Parathyroid adenoma (tissue), 2 donors: ENCODE measurements at regions not wholly inside any gene's neighbourhood (a gene's known extent, or its start where the extent isn't known, plus 50 kb on each side); places are given as distances from the start of the nearest gene placed in this dataset.

Experiments
- H2AFZ ChIP-seq: fragments of 300-600 bp; sonication (generic); one replicate; pipeline ENCODE4 v1.7.0; 2017; ENCODE audit warnings: antibody characterized with exemption, mild to moderate bottlenecking
- H3K27ac ChIP-seq: fragments of 300-600 bp; sonication (generic); one replicate; pipeline ENCODE4 v1.7.0; 2017
- H3K27me3 ChIP-seq: fragments of 300-600 bp; sonication (generic); one replicate; pipeline ENCODE4 v1.7.0; 2017; ENCODE audit warnings: low read length; ENCODE audit not compliant: control insufficient read depth, insufficient read depth
- H3K36me3 ChIP-seq: fragments of 300-600 bp; sonication (generic); one replicate; pipeline ENCODE4 v1.7.0; 2017; ENCODE audit warnings: low read length; ENCODE audit not compliant: control insufficient read depth, insufficient read depth
- H3K4me1 ChIP-seq: fragments of 300-600 bp; sonication (generic); one replicate; pipeline ENCODE4 v1.7.0; 2017; ENCODE audit warnings: control low read depth
- H3K4me2 ChIP-seq: fragments of 300-600 bp; sonication (generic); one replicate; pipeline ENCODE4 v1.7.0; 2017; ENCODE audit warnings: low read length
- H3K4me3 ChIP-seq: fragments of 300-600 bp; sonication (generic); one replicate; pipeline ENCODE4 v1.7.0; 2017; ENCODE audit warnings: low read depth, low read length
- H3K79me2 ChIP-seq: fragments of 300-600 bp; sonication (generic); one replicate; pipeline ENCODE4 v1.7.0; 2017; ENCODE audit warnings: control low read depth
- H3K9ac ChIP-seq: fragments of 300-600 bp; sonication (generic); one replicate; pipeline ENCODE4 v1.7.0; 2017; ENCODE audit warnings: mild to moderate bottlenecking
- H3K9me3 ChIP-seq: fragments of 300-600 bp; sonication (generic); one replicate; pipeline ENCODE4 v1.7.0; 2017; ENCODE audit warnings: low read length; ENCODE audit not compliant: control insufficient read depth
- CTCF ChIP-seq: fragments of 300-600 bp; sonication (generic); IDR thresholded peaks from one replicate; pipeline ENCODE4 v1.7.0; 2017; ENCODE audit warnings: antibody characterized with exemption, mild to moderate bottlenecking
- donor health status: primary hyperparathyroidism.

GRCh38 chr7:41374150-41374848 lies 328.6 kb downstream of the INHBA start:
- no peak overlapping the region for H2AFZ ChIP-seq
- no peaks in the 10 kb centered on the region for H3K27me3 ChIP-seq
- no peak overlapping the region for H3K9ac ChIP-seq
- no peak overlapping the region for H3K4me3 ChIP-seq
- no peaks in the 10 kb centered on the region for H3K36me3 ChIP-seq
- H3K4me2 ChIP-seq = no peak overlapping the region
- no peak overlapping the region for H3K27ac ChIP-seq
- no peaks in the 10 kb centered on the region for H3K79me2 ChIP-seq
- TF ChIP-seq CTCF = no peak
- no peaks in the 10 kb centered on the region for H3K4me1 ChIP-seq
- H3K9me3 ChIP-seq = no peaks in the 10 kb centered on the region

GRCh38 chr7:41367967-41368882 lies 334.7 kb downstream of the INHBA start:
- H3K27ac ChIP-seq = no peak overlapping the region
- H3K36me3 ChIP-seq = no peaks in the 10 kb centered on the region
- no peak for TF ChIP-seq CTCF

GRCh38 chr7:41351091-41351490 lies 351.8 kb downstream of the INHBA start:
- TF ChIP-seq CTCF = no peak
- Histone ChIP-seq H3K27me3 (no peaks in the 10 kb centered on the region), H3K4me1 (no peaks in the 10 kb centered on the region), H3K9me3 (no peaks in the 10 kb centered on the region), H3K4me3 (no peak overlapping the region), H2AFZ (no peak overlapping the region), H3K36me3 (no peaks in the 10 kb centered on the region), H3K27ac (no peak overlapping the region), H3K9ac (no peak overlapping the region), H3K4me2 (no peak overlapping the region), H3K79me2 (no peaks in the 10 kb centered on the region)

More at GRCh38 chr7:41367967-41368882, 334.7 kb downstream of the INHBA start:
- Histone ChIP-seq H2AFZ (no peak overlapping the region), H3K9ac (no peak overlapping the region), H3K4me2 (no peak overlapping the region), H3K79me2 (no peaks in the 10 kb centered on the region), H3K4me3 (no peak overlapping the region), H3K27me3 (no peaks in the 10 kb centered on the region), H3K4me1 (no peaks in the 10 kb centered on the region), H3K9me3 (no peaks in the 10 kb centered on the region)

GRCh38 chr7:41346878-41347277 lies 356.0 kb downstream of the INHBA start:
- Histone ChIP-seq H3K4me1 (no peaks in the 10 kb centered on the region), H3K79me2 (no peaks in the 10 kb centered on the region), H3K4me2 (no peak overlapping the region), H3K27me3 (no peaks in the 10 kb centered on the region), H3K27ac (no peak overlapping the region), H3K9me3 (no peaks in the 10 kb centered on the region), H3K36me3 (no peaks in the 10 kb centered on the region), H2AFZ (no peak overlapping the region), H3K9ac (no peak overlapping the region), H3K4me3 (no peak overlapping the region)
- no peak for TF ChIP-seq CTCF
